ENCODE measurements at regions not wholly inside any gene's neighbourhood (a gene's known extent, or its start where the extent isn't known, plus 50 kb on each side); places are given as distances from the start of the nearest gene placed in this dataset.
"Not testable (repeated sequence)": the region's sequence is repeated elsewhere in the genome, so short reads cannot be mapped to it uniquely, and the experiment has no call there.

- no peak for DNase-seq
Observed at GRCh38 chr20:54909702-54910101, 434.3 kb downstream of the DOK5 start.

GRCh38 chr20:54906134-54906533, 430.7 kb downstream of the DOK5 start:
- not testable (repeated sequence) for DNase-seq

- DNase-seq: no peak
Observed at GRCh38 chr20:54897787-54898186, 422.4 kb downstream of the DOK5 start.

GRCh38 chr20:54891907-54892306, 416.5 kb downstream of the DOK5 start:
- DNase-seq: no peak

GRCh38 chr20:54879393-54879792, 404.0 kb downstream of the DOK5 start:
- DNase-seq: no peak

- DNase-seq: no peak
Observed at GRCh38 chr20:54875307-54875706, 399.9 kb downstream of the DOK5 start.

GRCh38 chr20:54874718-54875117, 399.3 kb downstream of the DOK5 start:
- no peak for DNase-seq

- DNase-seq: no peak
Observed at GRCh38 chr20:54872440-54872839, 397.0 kb downstream of the DOK5 start.

- DNase-seq: no peak
Observed at GRCh38 chr20:54869765-54870164, 394.4 kb downstream of the DOK5 start.

GRCh38 chr20:54865273-54865672, 389.9 kb downstream of the DOK5 start:
- no peak for DNase-seq

GRCh38 chr20:54860716-54861115, 385.3 kb downstream of the DOK5 start:
- no peak for DNase-seq

GRCh38 chr20:54856202-54856601, 380.8 kb downstream of the DOK5 start:
- no peak for DNase-seq

GRCh38 chr20:54849741-54850140, 374.3 kb downstream of the DOK5 start:
- DNase-seq: no peak

GRCh38 chr20:54848984-54849538, 373.7 kb downstream of the DOK5 start:
- DNase-seq: no peak

GRCh38 chr20:54848262-54848661, 372.9 kb downstream of the DOK5 start:
- DNase-seq: no peak

GRCh38 chr20:54846948-54847347, 371.6 kb downstream of the DOK5 start:
- DNase-seq: no peak

GRCh38 chr20:54844346-54844745, 369.0 kb downstream of the DOK5 start:
- no peak for DNase-seq

- peak; percentile 6 for DNase-seq
Observed at GRCh38 chr20:54843865-54844264, 368.5 kb downstream of the DOK5 start.

- no peak for DNase-seq
Observed at GRCh38 chr20:54843431-54843830, 368.0 kb downstream of the DOK5 start.

- no peak for DNase-seq
Observed at GRCh38 chr20:54839224-54839623, 363.8 kb downstream of the DOK5 start.

GRCh38 chr20:54837226-54837625, 361.8 kb downstream of the DOK5 start:
- no peak for DNase-seq

- no peak for DNase-seq
Observed at GRCh38 chr20:54822386-54822785, 347.0 kb downstream of the DOK5 start.

GRCh38 chr20:54820392-54820791, 345.0 kb downstream of the DOK5 start:
- no peak for DNase-seq

GRCh38 chr20:54806462-54806861, 331.1 kb downstream of the DOK5 start:
- DNase-seq: no peak

- no peak for DNase-seq
Observed at GRCh38 chr20:54794874-54795273, 319.5 kb downstream of the DOK5 start.

- DNase-seq: no peak
Observed at GRCh38 chr20:54794110-54794509, 318.7 kb downstream of the DOK5 start.

All from OCI-M1 (cell line).